Body of pancreas (tissue), 4 donors: ENCODE measurements at regions not wholly inside any gene's neighbourhood (a gene's known extent, or its start where the extent isn't known, plus 50 kb on each side); places are given as distances from the start of the nearest gene placed in this dataset.

Experiments
- CTCF ChIP-seq, 7 experiments: fragments of 450-650 bp in 4 of 7; fragments of 200-600 bp in 3 of 7; sonication (generic) in 3 of 7; IDR thresholded peaks; one replicate each; pipeline ENCODE4 v1.5.1; 2016 to 2019; ENCODE audit warnings: antibody characterized with exemption in 7 of 7
- POLR2A ChIP-seq, 3 donors: fragments of 450-650 bp; IDR thresholded peaks; one replicate each; pipeline ENCODE4 v1.6.1; 2016; ENCODE audit warnings: antibody characterized with exemption in 3 of 3, mild to moderate bottlenecking in 2 of 3

DNA sequence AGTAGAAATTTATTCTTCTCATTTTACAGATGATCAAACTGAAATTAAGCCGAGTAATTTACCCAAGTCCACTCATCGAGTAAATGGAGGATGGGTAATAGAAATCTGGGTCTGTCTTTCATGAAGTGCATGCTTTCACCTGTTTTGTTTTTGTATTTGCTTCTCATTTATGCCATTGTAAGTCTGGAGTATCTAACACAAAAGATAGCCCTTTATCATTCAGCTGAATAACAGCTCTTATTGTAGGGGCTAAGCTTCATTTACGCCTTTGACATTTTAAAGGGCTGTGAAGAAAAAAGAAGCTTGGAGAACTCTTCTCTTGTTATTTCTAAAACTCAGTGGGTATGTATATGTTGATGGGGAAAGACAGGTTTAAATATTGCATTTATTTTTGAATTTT, 1196.2 kb upstream of the TENM4 start:
- TF ChIP-seq CTCF (IDR thresholded peaks at IDR 0.05) (no peak), POLR2A (IDR thresholded peaks at IDR 0.05) (no peak)
